CD4-positive, alpha-beta T cell treated with Interleukin-2 at 100 ng/mL for 4 hours (primary cell): ENCODE measurements at regions not wholly inside any gene's neighbourhood (a gene's known extent, or its start where the extent isn't known, plus 50 kb on each side); places are given as distances from the start of the nearest gene placed in this dataset.

ENCODE experiments used
- DNase-seq: peaks from one replicate; pipeline ENCODE4 v3.0.0-alpha.2; 2020; ENCODE audit warnings: low spot score

GRCh38 chr1:116232989-116233514 is 121.9 kb downstream of the MAB21L3 start:
- DNase-seq, result peak; percentile 51

GRCh38 chr1:116234429-116234828 is 123.2 kb downstream of the MAB21L3 start:
- DNase-seq, result no peak

- no peak for DNase-seq
Measured at GRCh38 chr1:116239916-116240315, 128.7 kb downstream of the MAB21L3 start.

DNA sequence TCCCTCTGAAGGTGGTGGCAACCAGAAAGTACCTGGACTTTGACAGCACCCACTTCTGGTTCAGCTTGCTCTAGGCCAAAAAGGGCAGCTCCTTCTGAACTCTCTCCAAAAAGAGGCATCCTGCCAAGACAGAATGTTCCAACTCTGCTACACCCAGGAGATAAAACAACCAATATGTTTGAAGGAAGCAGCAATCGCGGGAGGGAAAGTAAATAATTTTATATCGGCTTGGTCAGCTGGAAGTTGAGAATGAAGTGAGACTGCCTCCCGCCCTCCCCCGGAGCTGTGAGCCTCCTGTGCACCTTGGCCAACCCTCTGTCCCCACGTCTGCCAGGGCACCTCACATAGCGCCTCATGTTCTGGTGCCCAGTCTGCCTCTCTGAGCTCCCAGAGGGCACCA is 130.3 kb upstream of the ATP1A1 start:
- no peak for DNase-seq

GRCh38 chr1:116243333-116244054 is 129.6 kb upstream of the ATP1A1 start:
- DNase-seq, result no peak

DNA sequence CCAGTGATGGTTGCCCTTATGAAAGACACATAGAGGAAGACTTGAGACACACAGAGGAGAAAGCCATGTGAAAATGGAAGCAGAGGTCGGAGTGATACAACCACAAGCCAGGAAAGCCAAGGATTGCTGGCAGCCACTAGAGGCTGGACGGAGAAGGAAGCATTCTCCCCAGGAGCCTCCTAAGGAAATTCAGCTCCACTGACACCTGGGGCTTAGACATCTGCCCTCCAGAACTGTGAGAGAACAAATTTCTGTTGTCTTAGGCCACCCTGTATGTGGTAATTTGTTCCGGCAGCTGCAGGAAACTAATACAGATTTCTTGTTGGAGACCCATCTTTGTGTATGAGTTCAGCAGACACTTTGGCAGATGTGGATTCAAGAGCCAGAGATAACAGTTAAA is 126.9 kb upstream of the ATP1A1 start:
- DNase-seq, result no peak

DNA sequence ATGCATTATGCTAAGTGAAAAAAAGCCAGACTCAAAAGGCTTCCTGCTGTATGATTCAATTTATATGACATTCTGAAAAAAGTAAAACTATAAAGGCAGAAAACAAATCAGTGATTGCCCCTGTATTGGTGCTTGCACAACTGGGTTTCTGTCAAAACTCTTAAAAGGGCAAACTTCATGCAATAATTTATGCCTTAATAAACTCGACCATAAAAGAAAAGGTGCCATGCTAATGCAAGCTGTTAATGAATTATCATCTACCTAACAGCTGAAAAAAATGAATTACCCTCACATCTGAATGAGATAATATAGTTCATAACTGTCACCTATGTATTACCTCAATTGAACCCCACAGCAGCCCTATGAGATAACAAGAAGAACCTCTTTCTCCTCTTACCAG is 120.8 kb upstream of the ATP1A1 start:
- no peak for DNase-seq

DNA sequence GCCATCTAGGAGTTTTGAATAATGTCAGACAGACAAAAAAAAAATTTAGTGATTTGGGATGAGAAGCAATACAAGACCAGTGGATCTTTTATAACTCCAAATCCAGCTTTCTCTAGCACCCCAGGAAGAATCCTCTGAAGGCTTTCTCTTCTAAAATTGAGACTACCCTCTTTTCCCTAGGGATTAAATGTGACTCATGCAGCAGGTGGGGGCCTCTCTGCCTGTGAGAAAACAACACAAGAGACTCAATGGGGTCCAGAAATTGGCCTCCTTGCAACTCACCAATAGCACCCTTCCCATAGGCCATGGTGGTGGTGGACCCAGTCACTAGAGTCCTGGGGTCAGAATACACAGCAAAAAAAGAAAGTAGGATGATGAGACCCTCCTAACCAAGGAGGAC is 120.3 kb upstream of the ATP1A1 start:
- DNase-seq, result no peak

GRCh38 chr1:116253566-116254382 is 119.3 kb upstream of the ATP1A1 start:
- no peak for DNase-seq

DNA sequence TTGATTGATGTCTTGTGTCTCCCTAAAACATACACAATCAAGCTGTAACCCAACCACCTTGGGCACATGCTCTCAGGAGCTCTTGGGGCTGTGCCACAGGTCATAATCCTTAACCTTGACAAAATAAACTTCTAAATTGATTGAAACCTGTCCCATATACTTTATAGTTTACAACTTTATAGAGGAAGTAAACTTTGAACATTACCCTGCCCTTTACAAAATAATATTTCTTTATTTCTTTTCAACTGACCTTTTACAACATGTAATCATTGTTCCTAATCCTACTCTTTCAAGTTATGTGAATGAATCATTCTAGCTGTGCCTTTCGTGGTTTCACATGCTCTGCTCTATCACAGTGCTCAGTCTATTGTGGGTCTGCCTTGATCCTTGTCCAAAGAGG is 118.3 kb upstream of the ATP1A1 start:
- DNase-seq, result no peak

DNA sequence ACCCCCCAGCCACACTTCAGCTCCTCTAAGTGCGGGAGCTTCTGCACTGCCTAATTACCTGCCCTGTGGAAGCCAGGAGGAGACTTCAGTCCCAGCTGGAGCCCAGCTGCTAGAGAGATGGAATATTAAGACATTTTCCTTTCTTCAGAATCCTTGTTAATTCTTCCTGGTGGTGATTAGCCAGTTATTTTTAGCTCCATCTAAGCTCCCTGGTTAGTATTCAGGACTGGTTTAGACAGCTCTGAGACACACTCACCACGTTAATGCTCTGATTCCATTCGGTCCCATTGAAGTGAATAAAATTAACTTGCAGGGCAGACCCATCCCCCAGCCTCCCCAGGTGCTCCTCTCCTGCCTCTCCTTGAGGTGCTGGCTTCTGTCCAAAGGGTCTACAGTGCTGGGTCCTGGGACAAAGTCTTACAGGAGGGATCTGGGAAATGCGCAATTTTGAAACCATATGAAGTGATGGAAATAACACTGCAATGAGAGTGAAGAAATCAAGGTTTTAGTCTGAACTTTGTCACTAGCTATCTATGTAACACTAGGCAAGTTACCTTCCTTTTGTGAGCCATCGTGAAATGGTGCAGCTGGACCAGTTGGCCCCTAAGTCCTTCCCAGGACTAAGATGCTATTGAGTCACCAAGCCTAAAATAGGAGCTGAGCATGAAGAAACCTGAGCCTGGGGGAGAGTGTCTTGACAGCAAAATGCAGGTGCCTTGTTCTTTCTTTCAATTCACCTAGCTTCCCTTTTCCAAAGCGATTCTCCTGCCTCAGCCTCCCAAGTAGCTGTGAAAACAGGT is 117.4 kb upstream of the ATP1A1 start:
- no peak for DNase-seq

DNA sequence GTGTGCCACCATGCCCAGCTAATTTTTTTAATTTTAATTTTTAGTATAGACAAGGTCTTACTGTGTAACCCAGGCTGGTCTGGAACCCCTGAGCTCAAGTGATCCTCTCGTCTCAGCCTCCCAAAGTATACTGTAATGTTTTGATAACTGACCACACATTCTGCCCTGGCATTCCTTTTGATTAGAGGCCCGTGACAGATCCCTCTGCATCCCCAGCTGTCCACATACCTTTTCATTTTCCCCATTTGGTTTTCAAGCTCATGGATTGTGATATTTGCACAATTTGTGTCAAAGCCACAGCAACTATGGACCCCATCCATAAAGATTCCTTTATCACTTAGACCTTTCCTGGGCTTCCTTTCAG is 116.8 kb upstream of the ATP1A1 start:
- no peak for DNase-seq

DNA sequence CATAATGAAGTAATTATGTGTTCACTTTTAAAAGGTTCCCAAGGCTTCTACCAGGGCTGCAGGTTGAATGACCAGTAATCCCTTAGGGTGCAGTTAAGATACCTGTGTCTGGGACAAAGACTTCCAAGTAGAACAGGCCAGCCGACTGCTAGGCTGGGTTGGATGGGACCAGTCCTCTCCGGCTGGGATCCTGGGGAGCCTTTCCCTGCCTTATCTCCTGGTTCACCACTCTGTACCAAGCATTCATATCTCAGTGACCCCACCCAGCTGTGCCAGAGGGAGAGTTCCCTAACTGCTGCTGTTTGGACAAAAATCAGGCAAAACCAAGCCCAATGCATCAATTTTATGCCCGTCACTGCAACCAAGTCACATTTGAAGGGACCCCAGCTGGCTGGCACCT is 116.2 kb upstream of the ATP1A1 start:
- DNase-seq, result no peak

- no peak for DNase-seq
Measured at GRCh38 chr1:116257341-116257767, 115.7 kb upstream of the ATP1A1 start.

GRCh38 chr1:116257836-116258235 is 115.2 kb upstream of the ATP1A1 start:
- no peak for DNase-seq

- no peak for DNase-seq
Measured at GRCh38 chr1:116258668-116259419, 114.2 kb upstream of the ATP1A1 start.

DNA sequence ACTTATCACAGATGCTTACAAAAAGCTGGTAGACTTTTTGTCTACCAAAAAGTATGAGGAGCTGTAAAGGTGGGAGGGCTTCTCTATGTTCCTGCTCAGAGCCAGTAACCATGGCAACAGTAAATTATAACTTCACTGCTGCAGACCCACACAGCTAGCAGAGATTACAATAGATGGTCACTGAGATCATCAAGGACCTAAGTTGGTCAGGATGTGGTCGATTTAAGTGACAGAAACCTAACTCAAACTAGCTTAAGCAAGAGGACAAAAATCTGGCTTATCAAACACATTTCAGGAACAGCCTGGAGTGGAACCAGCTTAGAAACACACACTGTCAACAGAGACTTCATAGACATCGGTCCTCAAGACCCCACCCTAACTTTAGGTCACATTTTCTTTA is 113.4 kb upstream of the ATP1A1 start:
- peak; percentile 1 for DNase-seq

GRCh38 chr1:116260115-116260514 is 112.9 kb upstream of the ATP1A1 start:
- no peak for DNase-seq

- no peak for DNase-seq
Measured at GRCh38 chr1:116260621-116261020, 112.4 kb upstream of the ATP1A1 start.

GRCh38 chr1:116261227-116261626 is 111.8 kb upstream of the ATP1A1 start:
- no peak for DNase-seq

GRCh38 chr1:116262207-116262994 is 110.6 kb upstream of the ATP1A1 start:
- DNase-seq, result no peak
